Limb (tissue), 2 donors: ENCODE measurements at regions not wholly inside any gene's neighbourhood (a gene's known extent, or its start where the extent isn't known, plus 50 kb on each side); places are given as distances from the start of the nearest gene placed in this dataset.

Experiments
- DNase-seq, 2 donors: peaks; one replicate each; pipeline ENCODE4 v3.0.0-alpha.2; 2016; ENCODE audit errors: extremely low spot score in 2 of 2

DNA sequence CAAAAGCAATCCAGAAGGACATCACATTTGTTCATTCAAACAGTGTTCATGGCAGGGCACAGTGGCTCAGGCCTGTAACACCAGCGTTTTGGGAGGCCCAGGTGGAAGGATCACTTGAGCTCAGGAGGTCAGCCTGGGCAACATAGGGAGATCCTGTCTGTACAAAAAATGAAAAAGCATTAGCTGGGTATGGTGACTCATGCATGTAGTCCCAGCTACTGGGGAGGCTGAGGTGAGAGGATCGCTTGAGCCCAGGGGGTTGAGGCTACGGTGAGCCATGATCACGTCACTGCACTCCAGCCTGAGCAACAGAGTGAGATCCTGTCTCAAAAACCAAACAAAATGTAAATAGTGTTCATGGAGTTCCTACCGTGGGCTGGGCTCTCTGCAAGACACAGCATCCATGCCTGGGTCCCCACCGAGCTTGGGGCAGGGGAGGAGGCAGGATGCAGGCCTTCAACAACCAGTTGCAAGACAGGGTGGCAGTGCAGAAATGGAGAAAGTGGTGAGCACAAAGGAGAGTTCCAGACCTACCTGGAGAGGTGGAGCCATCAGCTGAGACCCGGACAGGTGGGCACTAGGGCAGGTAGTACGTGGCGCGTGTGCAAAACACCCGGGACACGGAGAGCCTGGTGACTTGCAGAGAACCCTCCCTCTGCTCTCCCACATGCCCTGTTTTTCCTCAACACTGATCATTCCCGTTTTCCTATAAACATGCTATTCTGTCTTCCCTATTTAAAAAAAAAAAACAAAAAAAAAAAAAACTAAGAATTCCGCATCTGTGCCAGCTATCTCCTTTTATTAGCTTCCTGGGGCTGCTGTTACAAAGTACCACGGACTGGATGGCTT lies 138.9 kb downstream of the TOMM20 start:
- DNase-seq = no peak

DNA sequence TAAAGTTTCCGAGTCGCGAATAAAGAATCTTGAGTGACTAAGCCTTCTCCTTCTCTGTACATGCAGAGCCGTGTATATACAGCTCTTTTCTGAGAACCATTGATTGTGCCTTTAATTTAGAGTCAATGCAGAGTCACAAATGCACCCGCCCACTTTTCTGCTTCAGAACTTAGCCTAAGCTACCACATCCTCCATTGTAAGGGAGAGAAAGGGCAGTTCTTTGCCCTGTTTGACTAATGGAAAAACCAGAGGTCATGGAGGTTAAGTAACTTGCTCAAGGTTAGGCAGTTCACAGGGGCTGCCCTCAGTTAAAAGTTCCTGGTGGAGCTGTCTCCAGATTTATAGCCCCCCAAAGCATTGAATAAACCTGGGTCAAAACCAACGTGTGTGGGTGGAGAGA lies 139.6 kb downstream of the TOMM20 start:
- no peak for DNase-seq

DNA sequence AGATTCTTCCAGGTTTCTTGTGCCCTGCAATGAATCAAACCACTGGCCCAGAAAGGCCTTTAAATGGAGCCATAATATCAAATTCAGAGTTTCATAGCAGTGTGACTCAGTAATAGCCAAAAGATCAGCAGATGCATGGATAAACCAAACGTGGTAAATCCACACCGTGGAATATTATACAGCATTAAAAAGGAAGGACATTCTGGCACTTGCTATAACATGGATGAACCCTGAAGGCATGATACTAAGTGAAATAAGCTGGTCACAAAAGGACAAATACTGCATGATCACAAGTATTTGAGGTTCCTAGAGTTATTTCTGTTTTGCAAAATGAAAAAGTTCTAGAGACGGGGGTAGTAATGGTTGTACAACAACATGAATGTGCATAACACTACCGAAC lies 140.1 kb downstream of the TOMM20 start:
- no peak for DNase-seq

DNA sequence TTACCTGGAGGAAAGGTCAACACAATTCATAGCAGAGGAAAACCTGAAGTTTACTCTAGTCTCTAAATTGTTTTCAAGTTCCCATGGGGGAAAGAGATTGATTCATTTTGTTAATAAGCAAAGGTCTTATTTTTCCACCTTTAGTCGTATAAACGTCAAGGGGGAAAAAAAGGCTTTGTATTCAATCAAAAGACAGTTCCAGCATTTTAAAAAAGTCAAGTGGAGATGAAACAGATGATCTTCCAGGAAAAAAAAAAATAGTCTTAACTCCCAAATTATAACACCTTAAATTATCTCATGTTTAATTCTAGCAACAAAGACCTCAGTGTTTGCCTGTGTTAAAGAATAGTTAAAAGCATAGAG lies 140.5 kb downstream of the TOMM20 start:
- no peak for DNase-seq

- peak; percentile 72 to 77 for DNase-seq
Measured at GRCh38 chr1:234987415-234988154, 141.1 kb downstream of the TOMM20 start.

DNA sequence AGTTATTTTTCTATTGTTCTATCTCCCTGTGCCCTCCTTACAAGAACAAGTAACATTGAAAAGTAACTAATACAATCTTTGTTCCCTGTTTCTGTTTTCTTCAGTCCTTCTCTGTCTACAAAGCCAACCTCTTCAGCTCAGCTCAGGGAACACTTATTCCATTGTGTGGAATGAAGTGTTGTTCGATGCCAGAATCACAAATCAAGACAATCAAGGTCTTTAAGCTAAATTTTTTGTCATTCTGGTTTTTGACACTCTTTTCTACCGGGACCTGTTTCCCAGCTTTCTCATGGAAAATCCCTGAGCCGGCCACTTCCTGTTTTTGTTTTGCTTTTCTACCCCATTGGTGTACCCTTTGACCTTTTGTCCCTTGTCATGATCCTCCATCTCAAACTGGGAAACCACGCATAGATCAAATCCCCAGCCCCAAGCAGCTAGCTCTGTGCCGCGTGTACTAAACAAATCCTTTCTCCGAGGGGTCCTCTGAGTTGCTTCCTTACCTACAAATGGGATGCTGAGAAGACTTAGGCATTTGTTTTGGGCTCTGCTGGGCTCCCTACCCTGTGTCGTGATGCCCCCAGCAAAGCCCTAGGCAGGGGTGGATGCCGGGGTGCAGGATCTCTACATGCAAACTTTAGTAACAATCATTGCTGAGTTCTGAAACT lies 141.8 kb downstream of the TOMM20 start:
- DNase-seq = peak in 1 of 2 donors; percentile 10

GRCh38 chr1:234985516-234986294 lies 142.9 kb downstream of the TOMM20 start:
- no peak for DNase-seq

GRCh38 chr1:234985007-234985370 lies 143.6 kb downstream of the TOMM20 start:
- no peak for DNase-seq

GRCh38 chr1:234983564-234984238 lies 144.9 kb downstream of the TOMM20 start:
- no peak for DNase-seq

DNA sequence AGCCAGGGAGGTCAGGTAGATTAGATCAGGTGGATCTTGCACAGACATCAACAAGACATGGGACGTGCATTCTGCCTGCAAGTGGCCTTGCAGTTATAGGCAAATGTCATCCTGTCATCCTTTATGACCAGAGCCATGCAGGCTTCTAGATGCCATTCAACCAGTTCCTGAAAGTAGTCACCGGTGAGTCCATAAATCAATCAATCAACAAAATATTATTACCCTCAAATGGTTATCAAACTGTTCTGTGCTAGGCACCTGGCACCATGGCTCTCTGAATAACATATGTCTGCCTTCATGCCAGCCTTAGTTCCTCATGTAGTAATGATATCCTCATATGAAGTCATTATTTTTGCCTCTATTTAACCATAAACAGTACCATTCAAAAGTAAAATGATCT lies 146.9 kb downstream of the TOMM20 start:
- DNase-seq = no peak

GRCh38 chr1:234980645-234981396 lies 147.8 kb downstream of the TOMM20 start:
- peak in 1 of 2 donors; percentile 54 for DNase-seq

- no peak for DNase-seq
Measured at GRCh38 chr1:234980291-234980644, 148.4 kb downstream of the TOMM20 start.

GRCh38 chr1:234979296-234980279 lies 149.0 kb downstream of the TOMM20 start:
- no peak for DNase-seq

DNA sequence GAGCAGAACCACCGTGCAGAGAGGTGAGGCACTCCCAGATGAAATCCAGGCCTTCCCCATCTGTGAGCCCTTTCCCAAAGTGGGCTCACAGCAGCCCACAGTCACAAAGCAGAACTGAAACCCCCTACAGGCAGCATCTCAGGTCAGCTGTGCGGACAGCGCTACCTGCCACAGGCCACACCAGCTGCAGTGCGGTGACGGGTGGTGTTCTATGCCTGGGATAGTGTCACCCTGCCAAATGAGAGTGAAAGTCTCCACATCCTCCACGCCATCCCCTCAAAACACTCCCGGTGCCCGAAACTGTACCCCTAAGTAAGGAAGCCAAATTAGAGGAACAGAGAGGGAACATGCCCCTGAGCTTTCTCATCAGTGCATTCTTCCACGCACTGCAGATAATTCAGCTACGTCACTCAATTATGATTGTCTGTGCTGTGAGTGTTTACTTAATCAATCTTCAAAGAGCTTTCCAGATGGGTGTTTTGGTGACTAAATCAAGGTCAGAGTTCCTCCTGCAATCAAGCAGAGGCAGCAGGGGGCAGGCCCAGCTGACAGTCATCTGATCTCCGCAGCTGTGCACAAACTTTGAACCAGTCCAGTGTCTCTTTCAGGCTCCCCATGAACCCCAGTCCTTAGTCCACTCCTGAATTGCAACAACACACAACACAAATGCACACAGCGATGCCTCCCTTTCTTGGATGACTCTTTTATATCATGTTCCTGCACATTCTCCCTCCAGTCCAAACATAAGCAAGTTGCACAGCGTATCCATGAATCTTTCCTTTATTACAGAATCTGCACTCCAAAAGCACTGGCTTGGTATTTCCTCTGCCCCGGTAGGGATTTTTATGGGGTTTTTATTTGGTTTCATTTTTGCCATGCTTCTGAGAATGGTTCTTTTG lies 150.0 kb downstream of the TOMM20 start:
- peak in 1 of 2 donors; percentile 13 for DNase-seq

DNA sequence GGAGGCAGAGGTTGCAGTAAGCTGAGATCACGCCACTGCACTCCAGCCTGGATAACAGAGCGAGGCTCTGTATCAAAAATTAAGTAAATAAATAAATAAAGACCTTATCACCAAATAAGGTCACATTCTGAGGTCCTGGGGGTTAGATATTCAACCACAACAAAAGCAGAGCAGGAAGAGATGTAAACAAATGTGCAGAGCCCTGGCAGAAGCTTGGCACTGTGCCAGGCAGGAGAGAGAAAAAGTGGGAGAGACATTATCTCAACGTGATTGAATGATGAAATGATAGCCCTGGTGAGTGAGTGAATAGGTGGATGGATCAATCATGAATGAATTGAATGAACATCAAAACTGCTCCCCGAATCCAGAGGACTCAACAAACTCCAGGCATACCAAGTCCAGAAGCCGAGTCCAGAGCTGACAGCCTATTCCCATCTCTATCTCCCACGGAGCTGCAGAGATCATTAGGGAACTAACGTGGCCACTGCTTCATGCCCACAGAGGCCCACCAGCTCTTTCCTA lies 150.7 kb downstream of the TOMM20 start:
- no peak for DNase-seq

DNA sequence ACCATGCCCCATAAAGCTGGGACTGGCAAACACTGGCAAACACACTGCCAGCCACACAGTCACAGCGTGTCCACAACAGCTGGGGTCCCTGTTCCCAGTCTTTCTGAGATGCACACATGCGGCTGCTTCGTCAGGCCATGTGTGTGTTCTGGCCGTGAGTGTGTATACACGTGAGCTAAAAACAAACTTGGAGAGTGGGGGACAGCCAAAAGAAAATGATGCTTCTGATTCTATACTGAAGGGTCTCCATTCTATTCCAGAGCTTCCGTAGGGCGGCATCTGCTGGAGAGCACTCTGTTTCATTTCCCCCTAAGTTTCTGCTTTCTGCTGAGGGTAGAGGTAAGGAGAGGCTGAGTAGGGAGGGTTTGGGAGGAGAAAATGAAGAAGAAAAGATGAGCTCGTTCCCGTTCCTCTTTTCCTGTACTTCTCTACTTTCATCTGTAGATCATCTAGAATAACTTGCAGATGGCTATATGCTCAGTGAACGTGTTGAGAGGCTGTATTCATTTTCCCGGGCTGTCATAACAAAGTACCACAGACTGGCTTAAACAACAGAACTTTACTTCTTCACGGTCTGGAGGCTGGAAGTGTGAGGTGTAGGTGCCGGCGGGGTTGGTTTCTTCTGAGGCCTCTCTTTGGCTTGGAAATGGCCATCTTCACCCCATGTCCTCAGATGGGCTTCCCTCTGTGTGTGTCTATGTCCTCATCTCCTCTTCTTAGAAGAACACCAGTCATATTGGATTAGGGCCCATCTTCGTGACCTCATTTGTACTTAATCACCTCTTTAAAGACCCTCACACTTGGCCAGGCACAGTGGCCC lies 151.6 kb downstream of the TOMM20 start:
- DNase-seq = no peak
